Erythroblast (primary cell): ENCODE measurements at regions not wholly inside any gene's neighbourhood (a gene's known extent, or its start where the extent isn't known, plus 50 kb on each side); places are given as distances from the start of the nearest gene placed in this dataset.

Source experiments
- GATA1 ChIP-seq: IDR thresholded peaks from 2 replicates; pipeline ENCODE4 v1.6.1; 2011; ENCODE audit warnings: low read depth, mild to moderate bottlenecking, control low read depth, low read length, moderate library complexity
- POLR2A ChIP-seq: IDR thresholded peaks from 2 replicates; pipeline ENCODE4 v1.6.1; 2011; ENCODE audit warnings: mild to moderate bottlenecking, low read length

GRCh38 chr10:28858646-28859045, 181.3 kb downstream of the BAMBI start:
- TF ChIP-seq POLR2A (no peak), GATA1 (no peak)
